WI38 (cell line): ENCODE measurements at regions not wholly inside any gene's neighbourhood (a gene's known extent, or its start where the extent isn't known, plus 50 kb on each side); places are given as distances from the start of the nearest gene placed in this dataset.

Experiments used
- H3K4me3 ChIP-seq: 2 replicates; pipeline ENCODE4 v1.5.1; 2011; ENCODE audit warnings: low read depth, mild to moderate bottlenecking, control low read depth, low read length
- TF ChIP-seq, protein P1 (sequence below): IDR thresholded peaks from 2 replicates; pipeline ENCODE4 v1.5.1; 2012; ENCODE audit warnings: low read depth, mild to moderate bottlenecking, control low read depth, low read length

GRCh38 chr13:59416561-59416960, 747.2 kb downstream of the DIAPH3 start:
- TF ChIP-seq, protein P1, sequence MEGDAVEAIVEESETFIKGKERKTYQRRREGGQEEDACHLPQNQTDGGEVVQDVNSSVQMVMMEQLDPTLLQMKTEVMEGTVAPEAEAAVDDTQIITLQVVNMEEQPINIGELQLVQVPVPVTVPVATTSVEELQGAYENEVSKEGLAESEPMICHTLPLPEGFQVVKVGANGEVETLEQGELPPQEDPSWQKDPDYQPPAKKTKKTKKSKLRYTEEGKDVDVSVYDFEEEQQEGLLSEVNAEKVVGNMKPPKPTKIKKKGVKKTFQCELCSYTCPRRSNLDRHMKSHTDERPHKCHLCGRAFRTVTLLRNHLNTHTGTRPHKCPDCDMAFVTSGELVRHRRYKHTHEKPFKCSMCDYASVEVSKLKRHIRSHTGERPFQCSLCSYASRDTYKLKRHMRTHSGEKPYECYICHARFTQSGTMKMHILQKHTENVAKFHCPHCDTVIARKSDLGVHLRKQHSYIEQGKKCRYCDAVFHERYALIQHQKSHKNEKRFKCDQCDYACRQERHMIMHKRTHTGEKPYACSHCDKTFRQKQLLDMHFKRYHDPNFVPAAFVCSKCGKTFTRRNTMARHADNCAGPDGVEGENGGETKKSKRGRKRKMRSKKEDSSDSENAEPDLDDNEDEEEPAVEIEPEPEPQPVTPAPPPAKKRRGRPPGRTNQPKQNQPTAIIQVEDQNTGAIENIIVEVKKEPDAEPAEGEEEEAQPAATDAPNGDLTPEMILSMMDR = no peak
- H3K4me3 ChIP-seq = no peak overlapping the region

GRCh38 chr13:59422646-59423045, 741.1 kb downstream of the DIAPH3 start:
- H3K4me3 ChIP-seq = no peak overlapping the region
- TF ChIP-seq, protein P1 = no peak

GRCh38 chr13:59423708-59424340, 739.9 kb downstream of the DIAPH3 start:
- H3K4me3 ChIP-seq = no peak overlapping the region
- TF ChIP-seq, protein P1 = no peak

DNA sequence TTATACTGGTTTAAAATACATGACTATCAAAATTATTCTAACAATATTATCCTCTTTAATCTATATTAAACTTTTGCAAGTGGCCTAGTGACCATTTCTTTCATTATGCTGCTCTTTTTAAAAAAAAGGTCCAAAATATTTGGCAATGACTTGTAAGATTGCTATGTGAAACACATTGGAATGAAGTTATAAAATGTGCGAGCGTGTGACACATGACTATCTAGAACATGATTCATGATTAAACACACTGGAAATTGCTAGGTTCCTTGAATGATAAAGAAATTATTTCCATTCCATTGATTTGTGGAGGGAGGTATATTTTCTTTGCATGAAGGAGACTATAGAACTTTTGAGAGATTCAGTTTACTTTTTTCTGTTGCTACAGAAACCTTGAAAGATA, 739.1 kb downstream of the DIAPH3 start:
- TF ChIP-seq, protein P1 = no peak
- no peak overlapping the region for H3K4me3 ChIP-seq

DNA sequence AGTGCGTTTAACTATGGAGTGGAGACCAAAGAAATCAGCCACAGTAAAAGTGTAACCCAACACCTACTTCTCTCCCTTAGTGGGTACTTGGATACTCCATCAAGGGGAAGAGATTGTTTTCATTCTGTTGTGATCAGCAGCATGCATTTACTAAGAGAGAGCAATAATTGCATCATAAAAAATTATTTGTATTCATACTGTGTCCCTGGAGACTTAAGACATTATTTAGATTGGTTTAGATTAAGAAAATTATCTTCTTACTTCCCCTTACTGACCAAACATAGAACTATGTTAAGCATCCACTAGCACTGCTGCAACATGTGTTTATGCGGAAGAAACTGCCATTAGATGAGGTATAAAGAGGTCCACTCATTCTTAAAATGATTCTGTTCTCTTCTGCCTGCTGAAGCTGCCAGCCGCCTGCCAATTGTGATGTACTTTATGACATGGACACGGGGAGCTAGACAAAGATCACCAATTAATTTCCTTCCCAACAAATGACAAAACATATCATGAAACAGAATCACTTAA, 738.5 kb downstream of the DIAPH3 start:
- TF ChIP-seq, protein P1 = no peak

DNA sequence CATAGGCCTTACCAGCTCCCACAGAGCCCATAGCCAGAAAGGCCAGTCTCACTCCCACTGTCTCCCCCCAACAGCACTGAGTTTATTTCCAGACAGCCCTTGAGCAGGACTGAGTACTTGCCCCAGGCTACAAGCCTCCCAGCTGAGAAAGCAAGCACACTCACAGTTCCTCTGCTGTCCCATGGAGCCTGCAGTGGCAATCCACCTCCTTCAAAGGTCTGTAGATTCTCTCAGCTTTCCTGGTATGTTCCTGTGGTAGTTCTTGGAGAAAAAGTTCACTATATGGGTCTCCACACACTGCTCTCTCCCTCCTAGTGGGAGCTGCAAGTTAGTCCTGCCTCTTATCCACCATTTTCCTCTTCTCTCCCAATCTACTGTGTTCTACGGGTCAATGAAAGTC, 728.7 kb downstream of the DIAPH3 start:
- TF ChIP-seq, protein P1 = no peak
- H3K4me3 ChIP-seq = no peak overlapping the region

More for the DNA sequence above, 738.5 kb downstream of the DIAPH3 start:
- H3K4me3 ChIP-seq = no peak overlapping the region

DNA sequence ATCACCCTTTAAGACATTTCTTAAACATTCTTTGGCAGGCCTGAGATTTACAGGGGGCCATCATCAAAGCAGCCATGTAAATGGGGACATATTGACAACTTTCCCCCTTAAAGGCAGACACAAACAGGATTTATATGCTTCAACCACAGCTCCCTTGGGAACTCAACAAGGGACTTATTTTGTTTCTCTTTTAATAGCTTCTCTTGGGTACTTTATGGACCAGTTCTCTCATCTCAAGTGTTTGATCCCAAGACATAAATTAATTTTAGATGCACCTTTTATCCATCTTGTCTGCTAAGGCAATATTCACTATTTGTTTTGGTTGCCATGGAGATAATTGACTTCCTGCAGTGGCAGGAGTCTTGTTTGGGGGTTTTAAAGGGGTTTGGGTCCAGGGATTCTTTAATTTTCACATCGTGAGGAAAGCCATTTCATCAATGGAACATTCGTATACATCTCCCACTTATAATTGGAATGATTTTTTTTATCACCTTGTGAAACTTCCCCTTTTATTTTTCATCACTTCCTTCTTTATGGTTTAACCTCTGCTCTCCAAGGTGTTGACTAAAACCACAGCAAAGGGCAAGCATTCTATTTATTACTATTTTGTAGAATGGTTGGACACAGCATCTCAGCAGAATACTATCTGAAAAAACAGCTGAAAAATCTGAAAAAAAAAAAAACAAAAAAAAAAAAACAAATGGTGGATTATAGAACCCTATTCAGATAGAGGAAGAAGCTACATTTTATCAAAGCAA, 726.0 kb downstream of the DIAPH3 start:
- TF ChIP-seq, protein P1 = no peak
- no peak overlapping the region for H3K4me3 ChIP-seq
